GM19397 (cell line): ENCODE measurements at regions not wholly inside any gene's neighbourhood (a gene's known extent, or its start where the extent isn't known, plus 50 kb on each side); places are given as distances from the start of the nearest gene placed in this dataset.
"Not testable (repeated sequence)": the region's sequence is repeated elsewhere in the genome, so short reads cannot be mapped to it uniquely, and the experiment has no call there.

Source experiments
- ATAC-seq: cut with Tn5 transposase; IDR thresholded peaks from one replicate; pipeline ENCODE4 v1.9.1; 2021; ENCODE audit warnings: mild to moderate bottlenecking, moderate library complexity; ENCODE audit not compliant: unreplicated experiment

GRCh38 chr14:86943391-86944365 lies 1049.3 kb downstream of the GALC start:
- ATAC-seq = no peak

GRCh38 chr14:86942936-86943335 lies 1050.0 kb downstream of the GALC start:
- ATAC-seq = no peak

GRCh38 chr14:86940106-86940505 lies 1052.9 kb downstream of the GALC start:
- no peak for ATAC-seq

GRCh38 chr14:86938320-86938719 lies 1054.7 kb downstream of the GALC start:
- no peak for ATAC-seq

GRCh38 chr14:86936556-86936955 lies 1056.4 kb downstream of the GALC start:
- no peak for ATAC-seq

- ATAC-seq = no peak
Measured at GRCh38 chr14:86935241-86935885, 1057.6 kb downstream of the GALC start.

- ATAC-seq = no peak
Measured at GRCh38 chr14:86933958-86934595, 1058.9 kb downstream of the GALC start.

- no peak for ATAC-seq
Measured at GRCh38 chr14:86933460-86933859, 1059.5 kb downstream of the GALC start.

GRCh38 chr14:86915406-86915805 lies 1077.6 kb downstream of the GALC start:
- ATAC-seq = no peak

- no peak for ATAC-seq
Measured at GRCh38 chr14:86912709-86913108, 1080.3 kb downstream of the GALC start.

- no peak for ATAC-seq
Measured at GRCh38 chr14:86911486-86911885, 1081.5 kb downstream of the GALC start.

GRCh38 chr14:86905386-86905926 lies 1087.5 kb downstream of the GALC start:
- ATAC-seq = not testable (repeated sequence)

- ATAC-seq = no peak
Measured at GRCh38 chr14:86902176-86902950, 1090.6 kb downstream of the GALC start.

- no peak for ATAC-seq
Measured at GRCh38 chr14:86897704-86898513, 1095.1 kb downstream of the GALC start.

GRCh38 chr14:86897224-86897623 lies 1095.8 kb downstream of the GALC start:
- no peak for ATAC-seq

GRCh38 chr14:86896701-86897100 lies 1096.3 kb downstream of the GALC start:
- ATAC-seq = no peak

GRCh38 chr14:86892152-86892956 lies 1100.6 kb downstream of the GALC start:
- no peak for ATAC-seq

- ATAC-seq = no peak
Measured at GRCh38 chr14:86885280-86885679, 1107.7 kb downstream of the GALC start.

- ATAC-seq = no peak
Measured at GRCh38 chr14:86884498-86884897, 1108.5 kb downstream of the GALC start.
